ENCODE measurements at regions not wholly inside any gene's neighbourhood (a gene's known extent, or its start where the extent isn't known, plus 50 kb on each side); places are given as distances from the start of the nearest gene placed in this dataset.

GRCh38 chr2:226140594-226140993 lies 659.0 kb downstream of the IRS1 start (continued):
- no peak for TF ChIP-seq ZNF607 (CRISPR knock-in tag; IDR thresholded peaks at IDR 0.05; ENCODE audit: borderline replicate concordance)
- TF ChIP-seq ZNF343 (CRISPR knock-in tag; IDR thresholded peaks at IDR 0.05), result no peak
- TF ChIP-seq ZNF24 (IDR thresholded peaks at IDR 0.05), result no peak
- TF ChIP-seq GFI1 (CRISPR knock-in tag; IDR thresholded peaks at IDR 0.05; ENCODE audit: borderline replicate concordance), result no peak; the same call in 1 of the 2 replicates
- TF ChIP-seq LCORL (IDR thresholded peaks at IDR 0.05), result no peak
- TF ChIP-seq LCORL (CRISPR knock-in tag; IDR thresholded peaks at IDR 0.05), result no peak
- TF ChIP-seq RFX5 (IDR thresholded peaks at IDR 0.05; ENCODE audit: low read depth, low read length), result no peak
- peak; percentile 72; the same call in 1 of the 2 replicates for TF ChIP-seq EHMT2 (IDR thresholded peaks at IDR 0.05; ENCODE audit: borderline replicate concordance, low read depth, low read length)
- TF ChIP-seq CSRNP1 (CRISPR knock-in tag; IDR thresholded peaks at IDR 0.05), result no peak
- peak in 1 of 2 experiments; percentile 81; a peak in 2 of 4 replicates for TF ChIP-seq EP300 (IDR thresholded peaks at IDR 0.05; ENCODE audit: low read depth in 2 of 2, low read length in 2 of 2)
- TF ChIP-seq EP300 (CRISPR knock-in tag; IDR thresholded peaks at IDR 0.05; ENCODE audit: borderline replicate concordance), result no peak; the same call in 1 of the 2 replicates
- TF ChIP-seq ZNF768 (CRISPR knock-in tag; IDR thresholded peaks at IDR 0.05), result no peak
- TF ChIP-seq GATAD2A (CRISPR knock-in tag; IDR thresholded peaks at IDR 0.05), result peak; percentile 84
- TF ChIP-seq ZNF678 (CRISPR knock-in tag; IDR thresholded peaks at IDR 0.05), result no peak
- no peak for TF ChIP-seq ZNF142 (CRISPR knock-in tag; IDR thresholded peaks at IDR 0.05)
- no peak; the same call in 1 of the 2 replicates for TF ChIP-seq ZNF652 (CRISPR knock-in tag; IDR thresholded peaks at IDR 0.05; ENCODE audit: borderline replicate concordance, low read depth)
- TF ChIP-seq KAT7 (CRISPR knock-in tag; IDR thresholded peaks at IDR 0.05; ENCODE audit: borderline replicate concordance), result peak; percentile 70; the same call in 1 of the 2 replicates
- no peak for TF ChIP-seq ZBTB8A (CRISPR knock-in tag; IDR thresholded peaks at IDR 0.05; ENCODE audit: borderline replicate concordance, low read depth)
- peak; percentile 64 for TF ChIP-seq ZMYM4 (CRISPR knock-in tag; IDR thresholded peaks at IDR 0.05)
- no peak for TF ChIP-seq ZBTB2 (CRISPR knock-in tag; IDR thresholded peaks at IDR 0.05; ENCODE audit: low read depth)
- no peak for TF ChIP-seq ZNF773 (CRISPR knock-in tag; IDR thresholded peaks at IDR 0.05; ENCODE audit: borderline replicate concordance)
- TF ChIP-seq ZNF614 (CRISPR knock-in tag; IDR thresholded peaks at IDR 0.05; ENCODE audit: borderline replicate concordance), result 0 out of 2 replicates have a peak, but pooled peaks have one; percentile 40
- no peak for TF ChIP-seq ASH2L (IDR thresholded peaks at IDR 0.05; ENCODE audit: insufficient read length, low read depth, low read length)
- no peak for TF ChIP-seq ZFP62 (CRISPR knock-in tag; IDR thresholded peaks at IDR 0.05)
- no peak for TF ChIP-seq MAFF (IDR thresholded peaks at IDR 0.05; ENCODE audit: low read depth, low read length)
